Gastrocnemius medialis (tissue), 4 donors: ENCODE measurements at regions not wholly inside any gene's neighbourhood (a gene's known extent, or its start where the extent isn't known, plus 50 kb on each side); places are given as distances from the start of the nearest gene placed in this dataset.

Experiments used
- CTCF ChIP-seq, 5 experiments: fragments of 450-650 bp in 3 of 5; fragments of 200-600 bp in 2 of 5; sonication (generic) in 2 of 5; IDR thresholded peaks in 4 of 5; conservative IDR thresholded peaks in 1 of 5; 1 replicate in 4 of 5; 2 replicates in 1 of 5; pipeline ENCODE4 v1.5.1; 2016 to 2019; ENCODE audit warnings: antibody characterized with exemption in 5 of 5, mild to moderate bottlenecking in 3 of 5, moderate library complexity in 3 of 5
- POLR2A ChIP-seq, 2 donors: fragments of 450-650 bp; IDR thresholded peaks; one replicate each; pipeline ENCODE4 v1.6.1; 2017; ENCODE audit warnings: antibody characterized with exemption in 2 of 2, mild to moderate bottlenecking in 2 of 2, moderate library complexity in 2 of 2

- TF ChIP-seq CTCF (IDR thresholded peaks at IDR 0.05 in 4 of 5, conservative IDR thresholded peaks at IDR 0.05 in 1 of 5) (no peak), POLR2A (IDR thresholded peaks at IDR 0.05) (no peak)
Measured at GRCh38 chr3:33956776-33957175, 158.3 kb downstream of the PDCD6IP start.
